CD4-positive, alpha-beta T cell (primary cell): ENCODE measurements at regions not wholly inside any gene's neighbourhood (a gene's known extent, or its start where the extent isn't known, plus 50 kb on each side); places are given as distances from the start of the nearest gene placed in this dataset.

Source experiments
- ATAC-seq: fragments of 200-7000 bp; cut with Tn5 transposase; one replicate; pipeline ENCODE4 v1.10.0; 2022; ENCODE audit warnings: mild to moderate bottlenecking; ENCODE audit not compliant: poor library complexity
- CTCF ChIA-PET: fragments of 350-600 bp; sonication (Branson Sonifier 250); formaldehyde crosslinking; loops from one replicate; lab custom pipeline; 2021; ENCODE audit warnings: antibody characterized with exemption, inconsistent platforms; lab: Charles Lee
- POLR2A ChIA-PET: fragments of 350-600 bp; sonication (Branson Sonifier 250); formaldehyde crosslinking; loops from one replicate; lab custom pipeline; 2021; ENCODE audit warnings: antibody characterized with exemption, inconsistent platforms; lab: Charles Lee
- DNase-seq, 14 experiments: peaks; one replicate each; pipeline ENCODE4 v3.0.0-alpha.2; 2013 to 2020; ENCODE audit warnings: mixed read lengths in 2 of 14
- H3K27ac ChIP-seq, 2 donors: one replicate each; pipeline versions ENCODE4 v1.5.1 to v1.7.0; 2013; ENCODE audit warnings: low read length in 2 of 2, low read depth in 1 of 2, mild to moderate bottlenecking in 1 of 2
- H3K27me3 ChIP-seq, 2 experiments: 1 replicate in 1 of 2; 2 replicates in 1 of 2; pipeline versions ENCODE4 v1.6.1 to v1.7.0; 2013; ENCODE audit warnings: low read length in 2 of 2, control low read depth in 1 of 2, mild to moderate bottlenecking in 1 of 2, moderate library complexity in 1 of 2; ENCODE audit not compliant: insufficient read depth in 2 of 2, control insufficient read depth in 1 of 2
- H3K36me3 ChIP-seq: one replicate; pipeline ENCODE4 v1.6.1; 2013; ENCODE audit warnings: low read length, control low read depth; ENCODE audit not compliant: insufficient read depth
- H3K4me1 ChIP-seq: one replicate; pipeline ENCODE4 v1.6.1; 2013; ENCODE audit warnings: low read length, control low read depth; ENCODE audit not compliant: insufficient read depth
- H3K4me3 ChIP-seq: one replicate; pipeline ENCODE4 v1.5.1; 2013; ENCODE audit warnings: mild to moderate bottlenecking, low read length, moderate library complexity
- H3K9me3 ChIP-seq, 2 experiments: 1 replicate in 1 of 2; 2 replicates in 1 of 2; pipeline versions ENCODE4 v1.6.1 to v1.7.0; 2013; ENCODE audit warnings: low read length in 2 of 2, mild to moderate bottlenecking in 2 of 2, control low read depth in 1 of 2, moderate library complexity in 1 of 2; ENCODE audit not compliant: control insufficient read depth in 1 of 2, insufficient read depth in 1 of 2
- H3K27ac Mint-ChIP-seq: one replicate; pipeline ENCODE4 v1.8.0; 2020; ENCODE audit warnings: mixed read lengths
- H3K27me3 Mint-ChIP-seq: one replicate; pipeline ENCODE4 v1.8.0; 2021; ENCODE audit warnings: mixed read lengths
- H3K36me3 Mint-ChIP-seq: one replicate; pipeline ENCODE4 v1.8.0; 2021; ENCODE audit warnings: low read depth, mixed read lengths
- H3K4me1 Mint-ChIP-seq: one replicate; pipeline ENCODE4 v1.8.0; 2021; ENCODE audit warnings: low read depth, mixed read lengths
- H3K4me3 Mint-ChIP-seq: one replicate; pipeline ENCODE4 v1.8.0; 2020; ENCODE audit warnings: mild to moderate bottlenecking, mixed read lengths
- H3K9me3 Mint-ChIP-seq: one replicate; pipeline ENCODE4 v1.8.0; 2020; ENCODE audit warnings: mixed read lengths
- CTCF ChIP-seq: fragments of 200-600 bp; IDR thresholded peaks from one replicate; pipeline ENCODE4 v1.8.0; 2022; ENCODE audit warnings: antibody characterized with exemption, mild to moderate bottlenecking
- intact Hi-C, 2 experiments: fragments of 100-400 bp; cut with DNase I in 1 of 2; cut with micrococcal nuclease in 1 of 2; formaldehyde crosslinking; loops; one replicate each; pipeline versions ENCODE4 v1.15.1 to v1.9.0; 2023 to 2025; cut with DNase I, micrococcal nuclease

DNA sequence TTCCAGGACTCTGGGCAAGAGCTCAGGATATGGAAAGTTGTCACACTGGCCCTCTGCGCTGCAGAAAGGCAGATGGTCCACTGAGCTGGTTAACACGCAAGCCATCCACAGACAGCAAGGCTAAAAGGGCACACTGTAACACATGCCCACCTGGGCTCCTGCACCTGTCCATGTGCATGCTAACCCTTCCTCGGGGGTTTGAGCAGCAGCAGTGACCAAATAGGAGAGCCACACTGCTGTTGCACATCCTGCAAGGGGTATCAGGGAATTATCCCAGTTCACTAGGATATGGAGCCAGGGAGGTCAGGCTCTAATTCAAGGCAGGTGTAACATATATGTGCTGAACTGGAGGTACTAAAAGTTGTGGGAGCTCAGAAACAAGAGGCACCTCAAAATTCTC is 471.0 kb upstream of the CDH5 start:
- intact Hi-C loops, result no loop called here
- no peak overlapping the region for H3K4me3 ChIP-seq
- peaks cover 2% of the 10 kb centered on the region for H3K9me3 Mint-ChIP-seq
- CTCF ChIA-PET, result no interaction called here
- no peak for ATAC-seq
- TF ChIP-seq CTCF, result no peak
- H3K36me3 ChIP-seq, result no peaks in the 10 kb centered on the region
- peaks cover 0 to 5% of the 10 kb centered on the region in 2 experiments for H3K9me3 ChIP-seq
- no peaks in the 10 kb centered on the region for H3K4me1 Mint-ChIP-seq
- no peak for DNase-seq
- no peaks in the 10 kb centered on the region for H3K4me1 ChIP-seq
- H3K36me3 Mint-ChIP-seq, result no peaks in the 10 kb centered on the region
- no peak overlapping the region for H3K4me3 Mint-ChIP-seq
- peaks cover 7% of the 10 kb centered on the region for H3K27me3 Mint-ChIP-seq
- H3K27ac ChIP-seq, result no peak overlapping the region
- no peak overlapping the region for H3K27ac Mint-ChIP-seq
- POLR2A ChIA-PET, result no interaction called here
- no peaks in the 10 kb centered on the region for H3K27me3 ChIP-seq

DNA sequence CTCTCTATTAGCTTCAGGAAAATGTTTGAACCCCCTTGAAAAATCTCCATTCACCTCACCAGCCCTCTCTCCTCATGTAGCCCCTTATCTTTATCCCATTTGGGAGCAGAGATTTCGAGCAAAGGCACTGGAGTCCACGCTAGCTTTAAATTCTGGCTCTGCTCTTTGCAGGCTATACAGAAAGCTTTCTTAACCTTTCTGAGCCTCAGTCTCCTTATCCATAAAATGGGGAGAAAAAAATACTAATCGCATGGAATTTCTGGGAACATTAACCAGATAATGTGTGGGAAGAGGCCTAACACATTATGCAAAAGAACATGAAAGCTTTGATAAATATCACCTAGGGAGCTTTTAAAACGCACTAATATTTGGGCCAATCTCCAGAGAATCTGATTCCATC is 476.3 kb upstream of the CDH5 start:
- H3K4me3 Mint-ChIP-seq, result no peak overlapping the region
- ChIA-PET POLR2A (no interaction called here), CTCF (no interaction called here)
- H3K9me3 Mint-ChIP-seq, result peaks cover 2% of the 10 kb centered on the region
- no peaks in the 10 kb centered on the region for H3K27me3 Mint-ChIP-seq
- H3K27ac ChIP-seq, result no peak overlapping the region
- DNase-seq, result no peak
- intact Hi-C loops, result no loop called here
- H3K9me3 ChIP-seq, result peaks cover 0 to 2% of the 10 kb centered on the region in 2 experiments
- no peaks in the 10 kb centered on the region for H3K27me3 ChIP-seq
- no peaks in the 10 kb centered on the region for H3K4me1 Mint-ChIP-seq
- no peaks in the 10 kb centered on the region for H3K36me3 ChIP-seq
- ATAC-seq, result no peak
- H3K4me3 ChIP-seq, result no peak overlapping the region
- H3K4me1 ChIP-seq, result no peaks in the 10 kb centered on the region
- no peak overlapping the region for H3K27ac Mint-ChIP-seq
- no peak for TF ChIP-seq CTCF
- no peaks in the 10 kb centered on the region for H3K36me3 Mint-ChIP-seq

- H3K36me3 ChIP-seq, result no peaks in the 10 kb centered on the region
- Mint-ChIP-seq H3K27ac (no peak overlapping the region), H3K27me3 (no peaks in the 10 kb centered on the region), H3K9me3 (peaks cover 2% of the 10 kb centered on the region), H3K36me3 (no peaks in the 10 kb centered on the region), H3K4me3 (no peak overlapping the region), H3K4me1 (no peaks in the 10 kb centered on the region)
- H3K27ac ChIP-seq, result no peak overlapping the region
- ChIA-PET CTCF (no interaction called here), POLR2A (no interaction called here)
- TF ChIP-seq CTCF, result no peak
- DNase-seq (no peak), ATAC-seq (no peak)
- no peaks in the 10 kb centered on the region for H3K27me3 ChIP-seq
- no peaks in the 10 kb centered on the region for H3K9me3 ChIP-seq
- H3K4me3 ChIP-seq, result no peak overlapping the region
- intact Hi-C loops, result no loop called here
- H3K4me1 ChIP-seq, result no peaks in the 10 kb centered on the region
Measured at GRCh38 chr16:65889533-65889966, 476.9 kb upstream of the CDH5 start.
